Suprapubic skin (tissue), 3 donors: ENCODE measurements at regions not wholly inside any gene's neighbourhood (a gene's known extent, or its start where the extent isn't known, plus 50 kb on each side); places are given as distances from the start of the nearest gene placed in this dataset.

Source experiments
- POLR2AphosphoS5 ChIP-seq, 3 donors: sonication (generic); formaldehyde crosslinking; IDR thresholded peaks; one replicate each; pipeline ENCODE4 v1.6.1; 2017; ENCODE audit warnings: antibody characterized with exemption in 3 of 3
- TF ChIP-seq, protein P1 (sequence below), 2 donors: fragments of 200-600 bp in 1 of 2; fragments of 450-650 bp in 1 of 2; sonication (generic) in 1 of 2; IDR thresholded peaks; one replicate each; pipeline ENCODE4 v1.5.1; 2016 to 2019; ENCODE audit warnings: antibody characterized with exemption in 2 of 2, mild to moderate bottlenecking in 1 of 2, moderate library complexity in 1 of 2

DNA sequence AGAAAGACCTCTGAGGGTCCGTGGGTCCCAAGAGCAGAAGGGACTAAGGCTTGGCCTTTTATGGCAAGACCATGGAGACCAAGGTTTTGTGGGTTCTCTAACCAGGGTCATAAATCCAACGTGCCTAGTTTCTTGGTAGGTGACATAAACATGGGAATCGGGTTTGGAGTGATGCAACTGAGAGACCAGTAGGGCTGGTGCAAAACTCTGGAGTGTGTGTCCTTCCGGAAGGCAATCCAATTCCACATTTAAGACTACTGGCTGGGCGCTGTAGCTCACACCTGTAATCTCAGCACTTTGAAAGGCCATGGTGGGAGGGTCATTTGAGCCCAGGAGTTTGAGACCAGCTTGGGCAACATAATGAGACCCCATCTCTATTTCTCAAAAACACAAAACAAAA lies 116.5 kb upstream of the ARG1 start:
- TF ChIP-seq, protein P1, sequence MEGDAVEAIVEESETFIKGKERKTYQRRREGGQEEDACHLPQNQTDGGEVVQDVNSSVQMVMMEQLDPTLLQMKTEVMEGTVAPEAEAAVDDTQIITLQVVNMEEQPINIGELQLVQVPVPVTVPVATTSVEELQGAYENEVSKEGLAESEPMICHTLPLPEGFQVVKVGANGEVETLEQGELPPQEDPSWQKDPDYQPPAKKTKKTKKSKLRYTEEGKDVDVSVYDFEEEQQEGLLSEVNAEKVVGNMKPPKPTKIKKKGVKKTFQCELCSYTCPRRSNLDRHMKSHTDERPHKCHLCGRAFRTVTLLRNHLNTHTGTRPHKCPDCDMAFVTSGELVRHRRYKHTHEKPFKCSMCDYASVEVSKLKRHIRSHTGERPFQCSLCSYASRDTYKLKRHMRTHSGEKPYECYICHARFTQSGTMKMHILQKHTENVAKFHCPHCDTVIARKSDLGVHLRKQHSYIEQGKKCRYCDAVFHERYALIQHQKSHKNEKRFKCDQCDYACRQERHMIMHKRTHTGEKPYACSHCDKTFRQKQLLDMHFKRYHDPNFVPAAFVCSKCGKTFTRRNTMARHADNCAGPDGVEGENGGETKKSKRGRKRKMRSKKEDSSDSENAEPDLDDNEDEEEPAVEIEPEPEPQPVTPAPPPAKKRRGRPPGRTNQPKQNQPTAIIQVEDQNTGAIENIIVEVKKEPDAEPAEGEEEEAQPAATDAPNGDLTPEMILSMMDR (IDR thresholded peaks at IDR 0.05), result no peak
- no peak for TF ChIP-seq POLR2AphosphoS5 (IDR thresholded peaks at IDR 0.05)
